ENCODE measurements at regions not wholly inside any gene's neighbourhood (a gene's known extent, or its start where the extent isn't known, plus 50 kb on each side); places are given as distances from the start of the nearest gene placed in this dataset.
"Not testable (repeated sequence)": the region's sequence is repeated elsewhere in the genome, so short reads cannot be mapped to it uniquely, and the experiment has no call there.

GRCh38 chr3:3295586-3295985 is 116.1 kb upstream of the CRBN start:
- Mint-ChIP-seq H3K4me3 (no peak overlapping the region), H3K27ac (no peak overlapping the region), H3K27me3 (no peaks in the 10 kb centered on the region), H3K36me3 (peaks cover 3% of the 10 kb centered on the region), H3K9me3 (peaks cover 14% of the 10 kb centered on the region), H3K4me1 (peaks cover 10% of the 10 kb centered on the region)
- DNase-seq = no peak

- H3K27me3 Mint-ChIP-seq, H3K4me1 Mint-ChIP-seq, DNase-seq, H3K27ac Mint-ChIP-seq, H3K36me3 Mint-ChIP-seq, H3K4me3 Mint-ChIP-seq: not testable (repeated sequence)
- peaks cover 14% of the 10 kb centered on the region for H3K9me3 Mint-ChIP-seq
These were observed 112.3 kb upstream of the CRBN start for GRCh38 chr3:3291756-3292283.

- no peaks in the 10 kb centered on the region for H3K27me3 Mint-ChIP-seq
- H3K4me3 Mint-ChIP-seq = no peak overlapping the region
These were observed 108.8 kb upstream of the CRBN start for GRCh38 chr3:3288255-3288654.

GRCh38 chr3:3286014-3286413 is 106.5 kb upstream of the CRBN start:
- Mint-ChIP-seq H3K36me3 (no peaks in the 10 kb centered on the region), H3K9me3 (no peaks in the 10 kb centered on the region), H3K4me3 (no peak overlapping the region), H3K27me3 (no peaks in the 10 kb centered on the region), H3K4me1 (peaks cover 2% of the 10 kb centered on the region), H3K27ac (no peak overlapping the region)
- DNase-seq = no peak

More at GRCh38 chr3:3288255-3288654, 108.8 kb upstream of the CRBN start:
- no peak for DNase-seq
- H3K4me1 Mint-ChIP-seq = no peaks in the 10 kb centered on the region
- no peak overlapping the region for H3K27ac Mint-ChIP-seq
- H3K36me3 Mint-ChIP-seq = no peaks in the 10 kb centered on the region
- H3K9me3 Mint-ChIP-seq = no peaks in the 10 kb centered on the region

- Mint-ChIP-seq H3K4me3 (no peak overlapping the region), H3K36me3 (no peaks in the 10 kb centered on the region), H3K4me1 (peaks cover 7% of the 10 kb centered on the region), H3K9me3 (no peaks in the 10 kb centered on the region), H3K27me3 (no peaks in the 10 kb centered on the region), H3K27ac (no peak overlapping the region)
- no peak for DNase-seq
These were observed 101.5 kb upstream of the CRBN start for GRCh38 chr3:3281024-3281423.

GRCh38 chr3:3280396-3280795 is 100.9 kb upstream of the CRBN start:
- H3K27ac Mint-ChIP-seq = no peak overlapping the region
- peaks cover 7% of the 10 kb centered on the region for H3K4me1 Mint-ChIP-seq
- no peak for DNase-seq
- H3K9me3 Mint-ChIP-seq = no peaks in the 10 kb centered on the region
- H3K36me3 Mint-ChIP-seq = no peaks in the 10 kb centered on the region
- H3K27me3 Mint-ChIP-seq = no peaks in the 10 kb centered on the region
- H3K4me3 Mint-ChIP-seq = no peak overlapping the region

GRCh38 chr3:3278073-3278472 is 98.6 kb upstream of the CRBN start:
- no peak overlapping the region for H3K27ac Mint-ChIP-seq
- peaks cover 7% of the 10 kb centered on the region for H3K4me1 Mint-ChIP-seq
- no peak overlapping the region for H3K4me3 Mint-ChIP-seq
- no peaks in the 10 kb centered on the region for H3K27me3 Mint-ChIP-seq
- no peak for DNase-seq
- H3K36me3 Mint-ChIP-seq = no peaks in the 10 kb centered on the region
- no peaks in the 10 kb centered on the region for H3K9me3 Mint-ChIP-seq

GRCh38 chr3:3276630-3277029 is 97.1 kb upstream of the CRBN start:
- no peak for DNase-seq
- Mint-ChIP-seq H3K27ac (no peak overlapping the region), H3K4me3 (no peak overlapping the region), H3K27me3 (no peaks in the 10 kb centered on the region), H3K36me3 (no peaks in the 10 kb centered on the region), H3K4me1 (peaks cover 7% of the 10 kb centered on the region), H3K9me3 (no peaks in the 10 kb centered on the region)

GRCh38 chr3:3264796-3265195 is 85.3 kb upstream of the CRBN start:
- Mint-ChIP-seq H3K4me3 (no peak overlapping the region), H3K27me3 (no peaks in the 10 kb centered on the region), H3K4me1 (peaks cover 5% of the 10 kb centered on the region), H3K36me3 (no peaks in the 10 kb centered on the region), H3K9me3 (no peaks in the 10 kb centered on the region), H3K27ac (no peak overlapping the region)
- DNase-seq = no peak

- H3K27me3 Mint-ChIP-seq = no peaks in the 10 kb centered on the region
- peaks cover 5% of the 10 kb centered on the region for H3K4me1 Mint-ChIP-seq
- no peak overlapping the region for H3K27ac Mint-ChIP-seq
- no peaks in the 10 kb centered on the region for H3K36me3 Mint-ChIP-seq
- no peak overlapping the region for H3K4me3 Mint-ChIP-seq
- DNase-seq = no peak
- H3K9me3 Mint-ChIP-seq = no peaks in the 10 kb centered on the region
These were observed 81.4 kb upstream of the CRBN start for GRCh38 chr3:3260870-3261269.

- no peaks in the 10 kb centered on the region for H3K36me3 Mint-ChIP-seq
- no peak overlapping the region for H3K27ac Mint-ChIP-seq
- H3K9me3 Mint-ChIP-seq = peaks cover 2% of the 10 kb centered on the region
- DNase-seq = no peak
- H3K4me1 Mint-ChIP-seq = peaks cover 5% of the 10 kb centered on the region
- H3K27me3 Mint-ChIP-seq = no peaks in the 10 kb centered on the region
- no peak overlapping the region for H3K4me3 Mint-ChIP-seq
These were observed 79.7 kb upstream of the CRBN start for GRCh38 chr3:3259181-3259580.

- peaks cover 7% of the 10 kb centered on the region for H3K9me3 Mint-ChIP-seq
- H3K27me3 Mint-ChIP-seq = no peaks in the 10 kb centered on the region
- DNase-seq = no peak
- H3K4me1 Mint-ChIP-seq = peaks cover 5% of the 10 kb centered on the region
- H3K4me3 Mint-ChIP-seq = no peak overlapping the region
- H3K27ac Mint-ChIP-seq = no peak overlapping the region
- H3K36me3 Mint-ChIP-seq = no peaks in the 10 kb centered on the region
These were observed 78.8 kb upstream of the CRBN start for GRCh38 chr3:3258281-3258680.

- Mint-ChIP-seq H3K4me1 (no peaks in the 10 kb centered on the region), H3K27me3 (peaks cover 7% of the 10 kb centered on the region), H3K36me3 (no peaks in the 10 kb centered on the region), H3K9me3 (no peaks in the 10 kb centered on the region), H3K4me3 (no peak overlapping the region), H3K27ac (no peak overlapping the region)
- no peak for DNase-seq
These were observed 62.1 kb upstream of the CRBN start for GRCh38 chr3:3241596-3241995.

- no peak for DNase-seq
- Mint-ChIP-seq H3K9me3 (no peaks in the 10 kb centered on the region), H3K27ac (no peak overlapping the region), H3K36me3 (no peaks in the 10 kb centered on the region), H3K4me3 (no peak overlapping the region), H3K4me1 (no peaks in the 10 kb centered on the region), H3K27me3 (peaks cover 5% of the 10 kb centered on the region)
These were observed 61.5 kb upstream of the CRBN start for GRCh38 chr3:3240986-3241385.

- no peaks in the 10 kb centered on the region for H3K9me3 Mint-ChIP-seq
- no peak overlapping the region for H3K4me3 Mint-ChIP-seq
- DNase-seq = no peak
- no peaks in the 10 kb centered on the region for H3K4me1 Mint-ChIP-seq
- no peaks in the 10 kb centered on the region for H3K27me3 Mint-ChIP-seq
- no peaks in the 10 kb centered on the region for H3K36me3 Mint-ChIP-seq
- no peak overlapping the region for H3K27ac Mint-ChIP-seq
These were observed 58.5 kb upstream of the CRBN start for GRCh38 chr3:3237979-3238378.

- H3K4me1 Mint-ChIP-seq = no peaks in the 10 kb centered on the region
- H3K9me3 Mint-ChIP-seq = peaks cover 8% of the 10 kb centered on the region
- no peak overlapping the region for H3K27ac Mint-ChIP-seq
- no peaks in the 10 kb centered on the region for H3K27me3 Mint-ChIP-seq
- no peak overlapping the region for H3K4me3 Mint-ChIP-seq
- no peak for DNase-seq
- H3K36me3 Mint-ChIP-seq = peaks cover 3% of the 10 kb centered on the region
These were observed 52.8 kb upstream of the CRBN start for GRCh38 chr3:3232251-3232650.
